CD14-positive monocyte (primary cell): ENCODE measurements at regions not wholly inside any gene's neighbourhood (a gene's known extent, or its start where the extent isn't known, plus 50 kb on each side); places are given as distances from the start of the nearest gene placed in this dataset.

Experiments used
- DNase-seq, 3 donors: peaks; one replicate each; pipeline ENCODE4 v3.0.0-alpha.2; 2011 to 2022
- H2AFZ ChIP-seq: 2 replicates; pipeline ENCODE4 v1.6.0; 2012; ENCODE audit warnings: mild to moderate bottlenecking, low read depth, low read length, inconsistent platforms; ENCODE audit not compliant: insufficient read depth, poor library complexity, severe bottlenecking
- H3K27ac ChIP-seq, 2 donors: 1 replicate in 1 of 2; 2 replicates in 1 of 2; pipeline ENCODE4 v1.5.1; 2012 to 2013; ENCODE audit warnings: low read length in 2 of 2, control low read depth in 1 of 2, inconsistent platforms in 1 of 2, low read depth in 1 of 2, mild to moderate bottlenecking in 1 of 2
- H3K27me3 ChIP-seq, 2 donors: one replicate each; pipeline versions ENCODE4 v1.6.0 to v1.6.1; 2011 to 2013; ENCODE audit warnings: low read length in 2 of 2; ENCODE audit not compliant: control insufficient read depth in 2 of 2, insufficient read depth in 2 of 2
- H3K36me3 ChIP-seq, 2 donors: replicated peaks in 1 of 2; 1 replicate in 1 of 2; 2 replicates in 1 of 2; pipeline versions ENCODE4 v1.5.1 to v1.6.1; 2012 to 2013; ENCODE audit warnings: low read length in 2 of 2, control low read depth in 1 of 2, inconsistent platforms in 1 of 2, mild to moderate bottlenecking in 1 of 2; ENCODE audit not compliant: insufficient read depth in 2 of 2, control insufficient read depth in 1 of 2
- H3K4me1 ChIP-seq, 2 donors: 1 replicate in 1 of 2; 2 replicates in 1 of 2; pipeline versions ENCODE4 v1.5.1 to v1.6.1; 2012 to 2013; ENCODE audit warnings: low read length in 2 of 2, control low read depth in 1 of 2, inconsistent platforms in 1 of 2, mild to moderate bottlenecking in 1 of 2, moderate library complexity in 1 of 2; ENCODE audit not compliant: insufficient read depth in 2 of 2, control insufficient read depth in 1 of 2
- H3K4me2 ChIP-seq: replicated peaks from 2 replicates; pipeline ENCODE3; 2012; ENCODE audit warnings: low read length, moderate library complexity, mild to moderate bottlenecking; ENCODE audit not compliant: poor library complexity, severe bottlenecking; ENCODE audit errors: extremely low read depth
- H3K4me3 ChIP-seq, 3 experiments: fragments of 200-600 bp in 1 of 3; sonication (generic) in 1 of 3; replicated peaks in 1 of 3; 1 replicate in 2 of 3; 2 replicates in 1 of 3; pipeline ENCODE4 v1.5.1; 2011 to 2013; ENCODE audit warnings: low read length in 3 of 3, mild to moderate bottlenecking in 3 of 3, control low read depth in 2 of 3, low read depth in 2 of 3, inconsistent platforms in 1 of 3, moderate library complexity in 1 of 3
- H3K79me2 ChIP-seq: 2 replicates; pipeline ENCODE4 v1.6.0; 2012; ENCODE audit warnings: mild to moderate bottlenecking, control low read depth, inconsistent platforms, low read length, moderate library complexity; ENCODE audit not compliant: insufficient read depth
- H3K9ac ChIP-seq: 2 replicates; pipeline ENCODE4 v1.6.0; 2017; ENCODE audit warnings: low read length, mild to moderate bottlenecking; ENCODE audit not compliant: insufficient read depth, poor library complexity, severe bottlenecking
- H3K9me3 ChIP-seq, 2 donors: replicated peaks in 1 of 2; 1 replicate in 1 of 2; 2 replicates in 1 of 2; pipeline versions ENCODE4 v1.5.1 to v1.6.1; 2012 to 2013; ENCODE audit warnings: low read length in 2 of 2, control low read depth in 1 of 2; ENCODE audit not compliant: control insufficient read depth in 1 of 2, insufficient read depth in 1 of 2
- H4K20me1 ChIP-seq: 2 replicates; pipeline ENCODE4 v1.6.0; 2012; ENCODE audit warnings: mild to moderate bottlenecking, low read length, control low read depth, moderate library complexity; ENCODE audit not compliant: insufficient read depth
- H3K27ac Mint-ChIP-seq, 7 donors: one replicate each; pipeline ENCODE4 v1.8.0; 2020; ENCODE audit warnings: mild to moderate bottlenecking in 7 of 7, mixed read lengths in 7 of 7, moderate library complexity in 6 of 7, inconsistent platforms in 2 of 7
- H3K27me3 Mint-ChIP-seq, 3 donors: one replicate each; pipeline ENCODE4 v1.8.0; 2021 to 2022; ENCODE audit warnings: low read depth in 3 of 3, mild to moderate bottlenecking in 3 of 3, mixed read lengths in 3 of 3, moderate library complexity in 3 of 3, inconsistent platforms in 1 of 3
- H3K36me3 Mint-ChIP-seq, 2 donors: one replicate each; pipeline ENCODE4 v1.8.0; 2020; ENCODE audit warnings: mixed read lengths in 2 of 2, inconsistent platforms in 1 of 2, mild to moderate bottlenecking in 1 of 2
- H3K4me1 Mint-ChIP-seq: one replicate; pipeline ENCODE4 v1.8.0; 2020; ENCODE audit warnings: mild to moderate bottlenecking, mixed read lengths
- H3K4me3 Mint-ChIP-seq, 2 donors: one replicate each; pipeline ENCODE4 v1.8.0; 2020; ENCODE audit warnings: mild to moderate bottlenecking in 2 of 2, mixed read lengths in 2 of 2, moderate library complexity in 1 of 2
- H3K9me3 Mint-ChIP-seq, 7 donors: one replicate each; pipeline ENCODE4 v1.8.0; 2020 to 2022; ENCODE audit warnings: mixed read lengths in 7 of 7, mild to moderate bottlenecking in 6 of 7, moderate library complexity in 6 of 7, inconsistent platforms in 2 of 7
- WGBS: methylation state at CpG from one replicate; pipeline ENCODE4 v1.1.5; 2013; ENCODE audit warnings: missing lambda C conversion rate; ENCODE audit not compliant: insufficient coverage; 5-methylcytosine and 5-hydroxymethylcytosine counted together
- intact Hi-C, 2 donors: fragments of 100-400 bp; cut with micrococcal nuclease; formaldehyde crosslinking; loops; one replicate each; pipeline versions ENCODE4 v1.15.0 to v1.15.1; 2023
- TF ChIP-seq, protein P1 (sequence below): fragments of 200-600 bp; IDR thresholded peaks from one replicate; pipeline ENCODE4 v1.8.0; 2022; ENCODE audit warnings: antibody characterized with exemption, mild to moderate bottlenecking

GRCh38 chr13:55990631-55991030, 1150.1 kb upstream of the PRR20A start:
- DNase-seq = no peak
- Histone ChIP-seq H3K27ac (no peak overlapping the region), H3K36me3 (no peaks in the 10 kb centered on the region), H3K27me3 (no peaks in the 10 kb centered on the region), H4K20me1 (no peaks in the 10 kb centered on the region), H3K9ac (no peak overlapping the region), H3K9me3 (peaks cover 0 to 7% of the 10 kb centered on the region in 2 donors), H3K4me1 (no peaks in the 10 kb centered on the region), H3K4me3 (no peak overlapping the region), H3K4me2 (no peak overlapping the region), H3K79me2 (no peaks in the 10 kb centered on the region), H2AFZ (no peak overlapping the region)
- Mint-ChIP-seq H3K4me1 (no peaks in the 10 kb centered on the region), H3K4me3 (no peak overlapping the region), H3K27me3 (no peaks in the 10 kb centered on the region), H3K27ac (no peak overlapping the region), H3K36me3 (no peaks in the 10 kb centered on the region), H3K9me3 (peaks cover 0 to 8% (median 4%) of the 10 kb centered on the region in 7 donors)
- WGBS = no CpG with 5 or more reads among the region's 3 CpGs
- TF ChIP-seq, protein P1, sequence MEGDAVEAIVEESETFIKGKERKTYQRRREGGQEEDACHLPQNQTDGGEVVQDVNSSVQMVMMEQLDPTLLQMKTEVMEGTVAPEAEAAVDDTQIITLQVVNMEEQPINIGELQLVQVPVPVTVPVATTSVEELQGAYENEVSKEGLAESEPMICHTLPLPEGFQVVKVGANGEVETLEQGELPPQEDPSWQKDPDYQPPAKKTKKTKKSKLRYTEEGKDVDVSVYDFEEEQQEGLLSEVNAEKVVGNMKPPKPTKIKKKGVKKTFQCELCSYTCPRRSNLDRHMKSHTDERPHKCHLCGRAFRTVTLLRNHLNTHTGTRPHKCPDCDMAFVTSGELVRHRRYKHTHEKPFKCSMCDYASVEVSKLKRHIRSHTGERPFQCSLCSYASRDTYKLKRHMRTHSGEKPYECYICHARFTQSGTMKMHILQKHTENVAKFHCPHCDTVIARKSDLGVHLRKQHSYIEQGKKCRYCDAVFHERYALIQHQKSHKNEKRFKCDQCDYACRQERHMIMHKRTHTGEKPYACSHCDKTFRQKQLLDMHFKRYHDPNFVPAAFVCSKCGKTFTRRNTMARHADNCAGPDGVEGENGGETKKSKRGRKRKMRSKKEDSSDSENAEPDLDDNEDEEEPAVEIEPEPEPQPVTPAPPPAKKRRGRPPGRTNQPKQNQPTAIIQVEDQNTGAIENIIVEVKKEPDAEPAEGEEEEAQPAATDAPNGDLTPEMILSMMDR = no peak
- intact Hi-C loops = no loop called here

DNA sequence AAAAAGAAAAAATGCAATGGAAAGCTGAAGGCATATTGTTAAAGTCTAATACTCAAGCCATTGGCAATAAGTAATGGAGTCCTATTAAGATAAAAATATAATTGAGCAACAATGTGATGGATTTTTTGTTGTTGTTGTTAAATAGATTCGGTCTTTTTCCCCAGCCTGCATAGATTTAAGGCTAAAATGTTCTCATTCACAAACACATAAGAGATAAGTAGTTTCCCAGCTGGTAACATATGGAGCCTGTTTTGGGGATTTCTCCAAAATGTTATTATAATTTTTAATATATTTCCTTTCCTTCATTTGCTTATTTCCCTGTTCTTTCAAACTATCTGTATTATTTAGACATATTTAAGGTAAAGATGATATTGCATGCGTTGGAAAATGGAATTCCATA, 1149.1 kb upstream of the PRR20A start:
- no peaks in the 10 kb centered on the region for H3K79me2 ChIP-seq
- no peaks in the 10 kb centered on the region for H3K4me1 Mint-ChIP-seq
- no peak overlapping the region for H3K4me3 Mint-ChIP-seq
- H3K27me3 Mint-ChIP-seq = no peaks in the 10 kb centered on the region
- no peak for DNase-seq
- no peak overlapping the region for H3K9ac ChIP-seq
- H3K36me3 ChIP-seq = no peaks in the 10 kb centered on the region
- no peaks in the 10 kb centered on the region for H3K27me3 ChIP-seq
- no peaks in the 10 kb centered on the region for H4K20me1 ChIP-seq
- no peak overlapping the region for H3K4me2 ChIP-seq
- TF ChIP-seq, protein P1 = no peak
- H3K27ac Mint-ChIP-seq = no peak overlapping the region
- no peak overlapping the region for H2AFZ ChIP-seq
- H3K4me3 ChIP-seq = no peak overlapping the region
- intact Hi-C loops = no loop called here
- no CpG with 5 or more reads among the region's 2 CpGs for WGBS
- H3K9me3 Mint-ChIP-seq = peaks cover 0 to 7% (median 3%) of the 10 kb centered on the region in 7 donors
- no peaks in the 10 kb centered on the region for H3K36me3 Mint-ChIP-seq
- no peaks in the 10 kb centered on the region for H3K4me1 ChIP-seq
- H3K9me3 ChIP-seq = peaks cover 0 to 7% of the 10 kb centered on the region in 2 donors
- no peak overlapping the region for H3K27ac ChIP-seq
